HUES48 (cell line): ENCODE measurements at regions not wholly inside any gene's neighbourhood (a gene's known extent, or its start where the extent isn't known, plus 50 kb on each side); places are given as distances from the start of the nearest gene placed in this dataset.

Experiments
- H3K27ac ChIP-seq: one replicate; pipeline ENCODE4 v1.7.0; 2013; ENCODE audit warnings: low read depth, low read length, inconsistent platforms
- H3K27me3 ChIP-seq: 2 replicates; pipeline ENCODE4 v1.6.1; 2013; ENCODE audit warnings: mild to moderate bottlenecking, low read length; ENCODE audit not compliant: control insufficient read depth, insufficient read depth
- H3K36me3 ChIP-seq: 2 replicates; pipeline ENCODE4 v1.6.1; 2013; ENCODE audit warnings: low read length; ENCODE audit not compliant: control insufficient read depth, insufficient read depth
- H3K4me1 ChIP-seq: 2 replicates; pipeline ENCODE4 v1.6.1; 2013; ENCODE audit warnings: mild to moderate bottlenecking, low read length; ENCODE audit not compliant: control insufficient read depth, insufficient read depth
- H3K4me3 ChIP-seq: 2 replicates; pipeline ENCODE4 v1.5.1; 2013; ENCODE audit warnings: mild to moderate bottlenecking, low read depth, low read length
- H3K9ac ChIP-seq: 2 replicates; pipeline ENCODE4 v1.6.1; 2013; ENCODE audit warnings: mild to moderate bottlenecking, low read depth, low read length, moderate library complexity
- H3K9me3 ChIP-seq: 2 replicates; pipeline ENCODE4 v1.6.1; 2013; ENCODE audit warnings: low read length; ENCODE audit not compliant: control insufficient read depth, insufficient read depth

DNA sequence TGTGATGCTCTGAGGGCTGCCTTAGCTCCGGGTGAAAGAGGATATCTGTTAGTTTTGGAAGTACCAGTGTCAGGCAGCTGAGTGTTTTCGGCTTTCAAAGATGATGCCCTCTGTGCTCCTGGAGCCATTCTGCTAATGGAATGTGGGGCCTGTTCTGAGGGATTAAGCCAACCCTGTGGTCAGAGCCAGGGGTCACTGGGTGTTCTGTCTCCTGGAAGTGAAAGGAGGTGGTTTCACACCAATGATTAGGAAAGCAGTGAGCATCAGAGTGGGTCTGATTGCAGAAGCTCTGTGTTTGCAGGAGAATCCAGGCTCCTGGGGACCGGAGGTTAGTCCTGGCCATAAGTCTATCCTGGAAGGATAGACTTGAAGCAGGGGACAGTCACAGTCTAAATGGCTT lies 94.6 kb downstream of the UQCRFS1 start:
- no peaks in the 10 kb centered on the region for H3K4me1 ChIP-seq
- H3K36me3 ChIP-seq, result no peaks in the 10 kb centered on the region

DNA sequence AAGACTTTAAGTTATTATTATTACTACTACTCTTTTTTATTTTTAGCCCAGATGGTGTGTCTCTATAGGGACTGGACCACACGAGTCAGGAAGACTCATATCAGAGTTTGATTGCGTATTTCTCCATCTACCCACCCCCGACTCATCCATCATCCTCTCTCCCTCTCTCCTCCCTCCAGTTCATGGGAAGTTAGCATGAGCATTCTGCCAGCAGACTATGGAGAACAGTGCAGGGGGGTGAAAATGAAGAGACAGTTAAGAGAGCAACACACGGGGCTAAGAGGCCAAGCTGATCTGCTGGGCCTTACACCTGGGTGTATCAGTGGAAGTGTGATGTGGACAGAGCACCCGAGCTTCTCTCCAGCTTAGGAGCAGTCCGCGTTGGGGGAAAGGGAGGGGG lies 95.0 kb downstream of the UQCRFS1 start:
- Histone ChIP-seq H3K9me3 (0 out of 2 replicates have a peak, but pooled peaks cover 2% of the 10 kb centered on the region), H3K27me3 (no peaks in the 10 kb centered on the region), H3K4me1 (no peaks in the 10 kb centered on the region), H3K4me3 (no peak overlapping the region), H3K27ac (no peak overlapping the region), H3K9ac (no peak overlapping the region), H3K36me3 (no peaks in the 10 kb centered on the region)

More for the DNA sequence above, 94.6 kb downstream of the UQCRFS1 start:
- Histone ChIP-seq H3K9ac (no peak overlapping the region), H3K4me3 (no peak overlapping the region), H3K9me3 (0 out of 2 replicates have a peak, but pooled peaks cover 3% of the 10 kb centered on the region), H3K27ac (no peak overlapping the region), H3K27me3 (no peaks in the 10 kb centered on the region)

DNA sequence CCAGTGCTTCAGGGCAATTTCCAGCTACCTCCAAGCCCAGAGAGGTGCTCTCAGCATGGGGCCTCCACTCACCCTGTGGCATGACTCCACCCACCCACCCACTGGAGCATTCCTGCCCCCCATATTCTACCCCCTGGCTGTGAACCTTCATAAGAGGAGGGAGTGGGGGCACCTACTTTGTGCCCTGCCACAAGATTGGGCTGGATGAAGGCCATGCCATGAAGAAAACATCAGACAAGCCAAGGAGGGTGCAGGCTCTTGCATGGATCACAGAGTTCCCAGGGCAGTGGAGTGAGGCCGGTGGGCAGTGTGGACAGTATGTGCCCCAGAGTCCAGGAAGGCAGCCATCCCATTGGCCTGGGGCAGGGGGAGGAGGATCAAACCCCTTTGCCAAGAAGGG lies 97.8 kb downstream of the UQCRFS1 start:
- Histone ChIP-seq H3K36me3 (no peaks in the 10 kb centered on the region), H3K4me1 (no peaks in the 10 kb centered on the region), H3K9ac (no peak overlapping the region), H3K9me3 (no peaks in the 10 kb centered on the region), H3K4me3 (no peak overlapping the region), H3K27ac (no peak overlapping the region), H3K27me3 (no peaks in the 10 kb centered on the region)

DNA sequence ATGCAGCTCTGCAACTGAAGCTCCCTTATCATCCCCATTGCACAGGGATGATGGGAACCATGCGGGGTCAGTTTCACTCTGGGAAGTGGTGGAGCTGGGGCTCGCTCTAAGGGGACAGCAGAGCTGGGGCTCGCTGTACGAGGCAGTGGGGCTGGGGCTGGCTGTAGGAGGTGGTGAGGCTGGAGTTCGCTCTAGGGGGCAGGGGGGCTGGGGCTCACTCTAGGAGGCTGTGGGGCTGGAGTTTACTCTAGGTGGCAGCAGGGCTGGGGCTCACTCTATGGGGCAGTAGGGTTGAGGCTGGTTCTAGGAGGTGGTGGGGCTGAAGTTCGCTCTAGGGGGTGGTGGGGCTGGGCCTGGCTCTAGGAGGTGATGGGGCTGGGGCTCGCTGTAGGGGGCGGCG lies 99.1 kb downstream of the UQCRFS1 start:
- no peaks in the 10 kb centered on the region for H3K27me3 ChIP-seq
- H3K9me3 ChIP-seq, result no peaks in the 10 kb centered on the region
- H3K36me3 ChIP-seq, result no peaks in the 10 kb centered on the region
- H3K27ac ChIP-seq, result no peak overlapping the region
- no peak overlapping the region for H3K4me3 ChIP-seq
- H3K4me1 ChIP-seq, result no peaks in the 10 kb centered on the region
- no peak overlapping the region for H3K9ac ChIP-seq

- Histone ChIP-seq H3K27ac (no peak overlapping the region), H3K4me3 (no peak overlapping the region), H3K27me3 (no peaks in the 10 kb centered on the region), H3K9ac (no peak overlapping the region), H3K36me3 (no peaks in the 10 kb centered on the region), H3K9me3 (no peaks in the 10 kb centered on the region), H3K4me1 (no peaks in the 10 kb centered on the region)
Measured at GRCh38 chr19:29111576-29111975, 101.4 kb downstream of the UQCRFS1 start.

DNA sequence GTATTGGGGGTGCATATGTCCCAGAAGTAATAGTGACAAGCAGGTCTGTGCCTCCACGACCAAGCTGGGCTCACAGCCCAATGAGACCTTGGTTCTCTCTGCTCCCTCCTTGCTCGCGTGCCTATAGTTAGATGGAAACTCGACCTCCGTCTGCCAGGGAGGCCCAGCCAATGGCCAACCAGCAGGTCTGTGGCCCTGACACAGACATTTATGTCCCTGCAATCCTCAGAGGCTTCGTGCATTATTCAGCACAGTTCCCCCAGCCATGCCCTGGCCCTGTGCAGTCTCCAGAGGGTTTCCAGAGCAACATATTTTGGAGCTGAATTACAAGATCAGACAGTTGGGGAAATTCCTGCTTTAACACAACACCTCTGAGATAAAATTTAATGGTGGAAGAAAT lies 105.1 kb downstream of the UQCRFS1 start:
- Histone ChIP-seq H3K27ac (no peak overlapping the region), H3K4me3 (no peak overlapping the region), H3K9me3 (no peaks in the 10 kb centered on the region), H3K4me1 (no peaks in the 10 kb centered on the region; the same call in 1 of the 2 replicates), H3K27me3 (no peaks in the 10 kb centered on the region), H3K9ac (no peak overlapping the region), H3K36me3 (no peaks in the 10 kb centered on the region)

GRCh38 chr19:29106346-29106885 lies 106.5 kb downstream of the UQCRFS1 start:
- Histone ChIP-seq H3K36me3 (no peaks in the 10 kb centered on the region), H3K4me1 (no peaks in the 10 kb centered on the region; the same call in 1 of the 2 replicates), H3K9ac (no peak overlapping the region), H3K9me3 (no peaks in the 10 kb centered on the region), H3K27ac (no peak overlapping the region), H3K27me3 (no peaks in the 10 kb centered on the region), H3K4me3 (no peak overlapping the region)

DNA sequence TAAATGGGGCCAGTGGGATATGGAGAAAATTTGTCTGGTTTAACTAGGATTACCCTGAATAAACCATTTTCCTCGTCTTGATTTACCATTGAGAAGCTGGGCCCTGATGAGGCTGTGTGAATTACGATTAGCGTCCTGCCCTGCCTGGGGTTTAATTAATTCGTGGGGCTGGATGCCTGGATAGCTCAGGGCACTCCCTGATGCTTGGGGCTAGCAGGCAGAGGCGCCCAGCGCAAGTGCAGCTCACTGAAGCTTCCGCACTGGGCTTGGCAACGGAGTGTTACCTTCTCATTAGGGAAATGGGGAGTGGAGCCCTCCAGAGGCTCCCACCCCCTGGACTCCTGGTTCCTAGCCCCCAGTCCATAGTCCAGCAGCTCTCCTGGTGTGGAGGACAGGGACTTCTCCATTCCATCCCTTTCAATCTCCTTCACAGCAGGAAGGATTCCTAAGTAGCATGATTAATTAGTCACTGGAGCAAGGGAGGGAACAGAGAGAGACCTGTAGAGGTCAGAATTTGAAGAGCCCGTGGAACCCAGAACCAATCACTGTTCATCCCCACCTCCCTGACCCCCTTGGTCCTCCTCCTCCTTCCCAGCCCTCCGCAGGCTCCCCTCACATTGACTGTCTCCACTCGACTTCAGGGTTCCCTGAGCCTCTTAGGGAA lies 107.2 kb downstream of the UQCRFS1 start:
- H3K9me3 ChIP-seq, result no peaks in the 10 kb centered on the region
- no peak overlapping the region for H3K4me3 ChIP-seq
- no peaks in the 10 kb centered on the region for H3K27me3 ChIP-seq
- no peaks in the 10 kb centered on the region for H3K36me3 ChIP-seq
- H3K4me1 ChIP-seq, result no peaks in the 10 kb centered on the region; the same call in 1 of the 2 replicates
- no peak overlapping the region for H3K27ac ChIP-seq
- no peak overlapping the region for H3K9ac ChIP-seq

GRCh38 chr19:29104605-29105241 lies 108.2 kb downstream of the UQCRFS1 start:
- no peak overlapping the region for H3K27ac ChIP-seq
- no peaks in the 10 kb centered on the region for H3K36me3 ChIP-seq
- no peaks in the 10 kb centered on the region; the same call in 1 of the 2 replicates for H3K4me1 ChIP-seq
- no peak overlapping the region for H3K9ac ChIP-seq
- H3K27me3 ChIP-seq, result no peaks in the 10 kb centered on the region
- H3K9me3 ChIP-seq, result no peaks in the 10 kb centered on the region
- no peak overlapping the region for H3K4me3 ChIP-seq

GRCh38 chr19:29098863-29099481 lies 114.0 kb downstream of the UQCRFS1 start:
- no peak overlapping the region for H3K27ac ChIP-seq
- no peaks in the 10 kb centered on the region for H3K27me3 ChIP-seq
- no peak overlapping the region for H3K9ac ChIP-seq
- H3K9me3 ChIP-seq, result no peaks in the 10 kb centered on the region
- no peaks in the 10 kb centered on the region for H3K4me1 ChIP-seq
- no peaks in the 10 kb centered on the region for H3K36me3 ChIP-seq
- no peak overlapping the region for H3K4me3 ChIP-seq

DNA sequence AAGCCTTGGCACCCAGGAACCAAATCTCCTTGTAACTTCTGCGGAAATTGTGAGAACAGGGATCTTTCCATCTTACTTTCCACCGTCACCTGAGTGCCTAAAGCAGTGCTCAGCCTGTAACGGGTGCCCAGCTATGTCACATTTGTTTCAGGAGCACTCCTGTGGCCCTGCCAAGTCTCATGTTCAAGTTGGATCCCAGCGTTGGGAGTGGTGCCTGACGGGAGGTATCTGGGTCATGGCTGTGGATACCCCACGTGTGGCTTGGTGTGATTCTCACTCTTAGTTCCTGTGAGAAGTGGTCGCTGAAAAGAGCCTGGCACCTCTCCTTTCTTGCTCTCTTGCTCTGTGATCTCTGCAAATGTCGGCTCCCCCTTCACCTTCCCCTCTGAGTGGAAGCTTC lies 114.9 kb downstream of the UQCRFS1 start:
- H3K9me3 ChIP-seq, result no peaks in the 10 kb centered on the region
- H3K9ac ChIP-seq, result no peak overlapping the region
- H3K27me3 ChIP-seq, result no peaks in the 10 kb centered on the region
- H3K4me3 ChIP-seq, result no peak overlapping the region
- H3K27ac ChIP-seq, result no peak overlapping the region
- H3K36me3 ChIP-seq, result no peaks in the 10 kb centered on the region
- H3K4me1 ChIP-seq, result no peaks in the 10 kb centered on the region
